Adrenal gland (tissue), 5 donors: ENCODE measurements at regions not wholly inside any gene's neighbourhood (a gene's known extent, or its start where the extent isn't known, plus 50 kb on each side); places are given as distances from the start of the nearest gene placed in this dataset.

ENCODE experiments used
- CTCF ChIP-seq, 6 experiments: fragments of 450-650 bp in 4 of 6; fragments of 200-600 bp in 2 of 6; sonication (generic) in 1 of 6; IDR thresholded peaks; 1 replicate in 5 of 6; 2 replicates in 1 of 6; pipeline versions ENCODE4 v1.5.1 to v1.8.0; 2016 to 2021; ENCODE audit warnings: antibody characterized with exemption in 6 of 6, mild to moderate bottlenecking in 2 of 6, moderate library complexity in 1 of 6
- POLR2A ChIP-seq, 2 donors: fragments of 450-650 bp; IDR thresholded peaks; one replicate each; pipeline ENCODE4 v1.6.1; 2017; ENCODE audit warnings: antibody characterized with exemption in 2 of 2, mild to moderate bottlenecking in 2 of 2, moderate library complexity in 1 of 2
- donor health status: DM: no; HTN: no; CAD: no.

GRCh38 chr10:30680908-30681307, 51.4 kb upstream of the LYZL2 start:
- TF ChIP-seq CTCF (IDR thresholded peaks at IDR 0.05) (no peak), POLR2A (IDR thresholded peaks at IDR 0.05) (no peak)
